H1 (cell line): ENCODE measurements at regions not wholly inside any gene's neighbourhood (a gene's known extent, or its start where the extent isn't known, plus 50 kb on each side); places are given as distances from the start of the nearest gene placed in this dataset.

Experiments used
- CTCF ChIA-PET: fragments of 300-600 bp; sonication (Branson Sonifier 250); formaldehyde crosslinking; loops from one replicate; lab custom pipeline; 2021; ENCODE audit not compliant: partially characterized antibody; lab: Charles Lee
- POLR2A ChIA-PET: fragments of 300-600 bp; sonication (Branson Sonifier 250); formaldehyde crosslinking; loops from one replicate; lab custom pipeline; 2021; ENCODE audit warnings: inconsistent platforms; ENCODE audit not compliant: partially characterized antibody; lab: Charles Lee
- DNase-seq, 2 experiments: peaks; one replicate each; pipeline versions ENCODE4 v3.0.0 to v3.0.0-alpha.2; 2010 to 2022; ENCODE audit warnings: low spot score in 2 of 2, low read depth in 1 of 2, mixed read lengths in 1 of 2
- FAIRE-seq: peaks from 2 replicates; lab custom pipeline; 2011; peaks lifted over from hg19 to GRCh38; lab: Jason Lieb, UNC
- H2AFZ ChIP-seq: 2 replicates; pipeline ENCODE4 v1.8.1; 2012; ENCODE audit warnings: low read length, inconsistent platforms
- H2AK5ac ChIP-seq: 2 replicates; pipeline ENCODE4 v1.6.1; 2013; ENCODE audit warnings: low read depth, low read length
- H2BK120ac ChIP-seq: replicated peaks from 2 replicates; pipeline ENCODE3; 2013; ENCODE audit warnings: low read depth, low read length, inconsistent platforms
- H2BK12ac ChIP-seq: 2 replicates; pipeline ENCODE4 v1.6.1; 2013; ENCODE audit warnings: low read depth, low read length
- H2BK15ac ChIP-seq: 2 replicates; pipeline ENCODE4 v1.6.1; 2013; ENCODE audit warnings: low read length
- H2BK20ac ChIP-seq: 2 replicates; pipeline ENCODE4 v1.6.1; 2013; ENCODE audit warnings: low read length
- H2BK5ac ChIP-seq: 2 replicates; pipeline ENCODE4 v1.6.1; 2013; ENCODE audit warnings: low read depth, low read length
- H3K14ac ChIP-seq: 2 replicates; pipeline ENCODE4 v1.6.1; 2013; ENCODE audit warnings: inconsistent platforms; ENCODE audit not compliant: insufficient read length
- H3K18ac ChIP-seq: 2 replicates; pipeline ENCODE4 v1.6.1; 2013; ENCODE audit warnings: low read length; ENCODE audit errors: extremely low read depth
- H3K23ac ChIP-seq: 2 replicates; pipeline ENCODE4 v1.6.1; 2013; ENCODE audit warnings: inconsistent platforms; ENCODE audit not compliant: insufficient read length
- H3K23me2 ChIP-seq: 2 replicates; pipeline ENCODE4 v1.6.1; 2013; ENCODE audit warnings: low read depth, low read length
- H3K27ac ChIP-seq: 2 replicates; pipeline ENCODE4 v1.6.1; 2011; ENCODE audit warnings: low read depth, low read length, inconsistent platforms
- H3K27me3 ChIP-seq, 4 experiments: replicated peaks in 1 of 4; 1 replicate in 1 of 4; 2 replicates in 3 of 4; pipeline versions ENCODE4 v1.6.1 to v1.8.1; 2011 to 2013; ENCODE audit warnings: low read length in 3 of 4, mild to moderate bottlenecking in 3 of 4, inconsistent platforms in 2 of 4, mixed read lengths in 2 of 4, moderate library complexity in 1 of 4; ENCODE audit not compliant: control insufficient read depth in 3 of 4, insufficient read depth in 3 of 4; ENCODE audit errors: extremely low read depth in 1 of 4
- H3K36me3 ChIP-seq, 4 experiments: 2 replicates each; pipeline versions ENCODE4 v1.6.1 to v1.8.1; 2011 to 2013; ENCODE audit warnings: mild to moderate bottlenecking in 4 of 4, low read length in 3 of 4, moderate library complexity in 2 of 4, control low read depth in 1 of 4, inconsistent platforms in 1 of 4; ENCODE audit not compliant: insufficient read depth in 4 of 4, control insufficient read depth in 2 of 4
- H3K4ac ChIP-seq: replicated peaks from 2 replicates; pipeline ENCODE3; 2013; ENCODE audit warnings: low read length, low read depth, mixed read lengths, inconsistent platforms; ENCODE audit not compliant: insufficient read length
- H3K4me1 ChIP-seq, 4 experiments: replicated peaks in 1 of 4; 1 replicate in 1 of 4; 2 replicates in 3 of 4; pipeline versions ENCODE4 v1.6.1 to v1.8.1; 2011 to 2013; ENCODE audit warnings: low read length in 3 of 4, inconsistent platforms in 2 of 4, mixed read lengths in 1 of 4; ENCODE audit not compliant: insufficient read depth in 4 of 4, control insufficient read depth in 3 of 4
- H3K4me2 ChIP-seq, 2 experiments: 2 replicates each; pipeline versions ENCODE4 v1.6.1 to v1.8.1; 2011 to 2013; ENCODE audit warnings: low read depth in 2 of 2, low read length in 2 of 2, control low read depth in 1 of 2, inconsistent platforms in 1 of 2, mild to moderate bottlenecking in 1 of 2; ENCODE audit not compliant: insufficient read depth in 1 of 2
- H3K4me3 ChIP-seq, 4 experiments: fragments of 200-600, 300-600 bp in 1 of 4; sonication (generic), shearing (Covaris generic), sonication (Bioruptor Twin) in 1 of 4; 2 replicates each; pipeline versions ENCODE4 v1.5.1 to v1.8.1; 2011 to 2016; ENCODE audit warnings: low read length in 4 of 4, low read depth in 3 of 4, control low read depth in 2 of 4, inconsistent platforms in 2 of 4, mild to moderate bottlenecking in 2 of 4, mixed read lengths in 1 of 4, moderate library complexity in 1 of 4; ENCODE audit not compliant: insufficient read depth in 2 of 4; ENCODE audit errors: extremely low read depth in 1 of 4
- H3K56ac ChIP-seq: replicated peaks from 2 replicates; pipeline ENCODE3; 2013; ENCODE audit warnings: low read depth, mild to moderate bottlenecking, mixed read lengths, low read length, inconsistent platforms; ENCODE audit not compliant: insufficient read length
- H3K79me1 ChIP-seq: 2 replicates; pipeline ENCODE4 v1.6.1; 2013; ENCODE audit warnings: low read depth, low read length, control low read depth
- H3K79me2 ChIP-seq, 2 experiments: 2 replicates each; pipeline versions ENCODE4 v1.6.1 to v1.8.1; 2012 to 2013; ENCODE audit warnings: low read length in 2 of 2, mild to moderate bottlenecking in 2 of 2, inconsistent platforms in 1 of 2; ENCODE audit not compliant: insufficient read depth in 2 of 2, control insufficient read depth in 1 of 2
- H3K9ac ChIP-seq, 4 experiments: replicated peaks in 1 of 4; 1 replicate in 1 of 4; 2 replicates in 3 of 4; pipeline versions ENCODE4 v1.6.1 to v1.8.1; 2011 to 2013; ENCODE audit warnings: low read depth in 3 of 4, low read length in 3 of 4, control low read depth in 2 of 4, mild to moderate bottlenecking in 2 of 4, moderate library complexity in 2 of 4, inconsistent platforms in 1 of 4; ENCODE audit errors: extremely low read depth in 1 of 4
- H3K9me3 ChIP-seq, 2 experiments: 2 replicates each; pipeline versions ENCODE4 v1.6.1 to v1.8.1; 2012 to 2013; ENCODE audit warnings: mild to moderate bottlenecking in 2 of 2, moderate library complexity in 2 of 2, control low read depth in 1 of 2, inconsistent platforms in 1 of 2, low read depth in 1 of 2, low read length in 1 of 2, mixed read lengths in 1 of 2; ENCODE audit not compliant: insufficient read depth in 2 of 2
- H4K20me1 ChIP-seq, 2 experiments: replicated peaks in 1 of 2; 2 replicates each; pipeline versions ENCODE3 to v1.8.1; 2011 to 2013; ENCODE audit warnings: inconsistent platforms in 2 of 2, low read length in 2 of 2, mild to moderate bottlenecking in 1 of 2; ENCODE audit not compliant: insufficient read depth in 2 of 2, control insufficient read depth in 1 of 2
- H4K5ac ChIP-seq: 2 replicates; pipeline ENCODE4 v1.6.1; 2013; ENCODE audit warnings: low read length, low read depth, mixed read lengths, inconsistent platforms; ENCODE audit not compliant: insufficient read length
- H4K8ac ChIP-seq: 2 replicates; pipeline ENCODE4 v1.8.0; 2013; ENCODE audit warnings: mild to moderate bottlenecking, moderate library complexity, low read length, inconsistent platforms; ENCODE audit not compliant: insufficient read depth; ENCODE audit errors: extremely low read depth
- H4K91ac ChIP-seq: replicated peaks from 2 replicates; pipeline ENCODE3; 2013; ENCODE audit warnings: low read length, mixed read lengths, inconsistent platforms; ENCODE audit not compliant: insufficient read length
- CREB1 ChIP-seq: IDR thresholded peaks from 2 replicates; pipeline ENCODE4 v1.6.1; 2012; ENCODE audit warnings: inconsistent platforms
- JUN ChIP-seq: IDR thresholded peaks from 2 replicates; pipeline ENCODE4 v1.6.1; 2011; ENCODE audit warnings: low read depth, mild to moderate bottlenecking, improper control_type of control experiment, low read length
- PHF8 ChIP-seq: fragments of 200-600 bp; sonication (generic); conservative IDR thresholded peaks from 2 replicates; pipeline ENCODE4 v1.7.1; 2012; ENCODE audit warnings: low read depth, mild to moderate bottlenecking, inconsistent platforms, low read length, moderate library complexity
- POU5F1 ChIP-seq: IDR thresholded peaks from 2 replicates; pipeline ENCODE4 v1.6.1; 2011; ENCODE audit warnings: low read depth, mild to moderate bottlenecking, low read length, moderate library complexity
- RAD21 ChIP-seq, 2 experiments: IDR thresholded peaks in 1 of 2; conservative IDR thresholded peaks in 1 of 2; 2 replicates each; pipeline ENCODE4 v1.6.1; 2011; ENCODE audit warnings: low read depth in 2 of 2, low read length in 2 of 2, improper control_type of control experiment in 1 of 2, inconsistent platforms in 1 of 2, mild to moderate bottlenecking in 1 of 2, moderate library complexity in 1 of 2
- SP2 ChIP-seq: IDR thresholded peaks from 2 replicates; pipeline ENCODE4 v1.6.1; 2012; ENCODE audit warnings: mild to moderate bottlenecking, low read length, inconsistent platforms
- ZNF274 ChIP-seq: IDR thresholded peaks from 2 replicates; pipeline ENCODE4 v1.7.0; 2012; ENCODE audit warnings: low read length, borderline replicate concordance; ENCODE audit errors: extremely low read depth
- WGBS, 2 experiments: shearing (Covaris generic) in 1 of 2; methylation state at CpG; one replicate each; pipeline versions ENCODE4 v1.1.6 to v1.1.7; 2013 to 2015; ENCODE audit warnings: low lambda C conversion rate in 2 of 2, mixed read lengths in 2 of 2, inconsistent platforms in 1 of 2, low coverage in 1 of 2, missing lambda C conversion rate in 1 of 2; ENCODE audit not compliant: insufficient replicate concordance in 2 of 2, insufficient coverage in 1 of 2, insufficient read length in 1 of 2; ENCODE audit errors: extremely low coverage in 1 of 2, missing lambda C conversion rate in 1 of 2; 5-methylcytosine and 5-hydroxymethylcytosine counted together

GRCh38 chr4:103365285-103365684 lies 167.1 kb upstream of the CENPE start:
- Histone ChIP-seq H2AK5ac (no peak overlapping the region), H3K4ac (no peak overlapping the region), H4K91ac (no peak overlapping the region), H3K4me1 (no peaks in the 10 kb centered on the region), H2BK120ac (no peak overlapping the region), H4K5ac (no peak overlapping the region), H2BK5ac (no peak overlapping the region), H2BK20ac (no peak overlapping the region), H3K9me3 (peaks cover 8 to 13% of the 10 kb centered on the region in 2 experiments), H3K56ac (no peak overlapping the region), H3K4me2 (no peak overlapping the region), H3K9ac (no peak overlapping the region), H3K14ac (no peak overlapping the region), H3K18ac (no peak overlapping the region), H3K23me2 (no peaks in the 10 kb centered on the region), H2BK15ac (no peak overlapping the region), H3K23ac (no peak overlapping the region), H4K20me1 (no peaks in the 10 kb centered on the region), H4K8ac (no peak overlapping the region), H3K27ac (no peak overlapping the region), H3K4me3 (no peak overlapping the region), H3K79me1 (no peaks in the 10 kb centered on the region), H3K79me2 (no peaks in the 10 kb centered on the region), H2BK12ac (no peak overlapping the region), H3K27me3 (no peaks in the 10 kb centered on the region), H2AFZ (no peak overlapping the region), H3K36me3 (peaks cover 0 to 3% (median 0%) of the 10 kb centered on the region in 4 experiments; a peak in 1 of 8 replicates)
- ChIA-PET POLR2A (no interaction called here), CTCF (interaction anchor here (1.1 kb wide), 1 partner anchor 157 kb away, joined by 3 read pairs; no protein-coding TSS in a partner anchor)
- FAIRE-seq (no peak), DNase-seq (no peak)
- no peak for TF ChIP-seq POU5F1
- TF ChIP-seq ZNF274, result no peak
- TF ChIP-seq PHF8, result no peak
- no peak for TF ChIP-seq SP2
- peak; percentile 3 to 15; a peak in 1 of 4 replicates for TF ChIP-seq RAD21 (IDR thresholded peaks at IDR 0.05 in 1 of 2, conservative IDR thresholded peaks at IDR 0.05 in 1 of 2; ENCODE audit: low read depth in 2 of 2, low read length in 2 of 2)
- TF ChIP-seq CREB1, result no peak
- TF ChIP-seq JUN, result no peak
- 91% methylated on average over 2 of the region's 2 CpGs; no CpG with 5 or more reads in 1 of the 2 experiments for WGBS, 2 experiments
